ENCODE measurements at regions not wholly inside any gene's neighbourhood (a gene's known extent, or its start where the extent isn't known, plus 50 kb on each side); places are given as distances from the start of the nearest gene placed in this dataset.

GRCh38 chr11:112366777-112367176, 106.1 kb upstream of the PLET1 start:
- H3K36me3 Mint-ChIP-seq (ENCODE audit: low read depth): no peaks in the 10 kb centered on the region
- H3K4me3 Mint-ChIP-seq: no peak overlapping the region
- H3K9me3 Mint-ChIP-seq: no peaks in the 10 kb centered on the region
- H3K27me3 Mint-ChIP-seq (ENCODE audit: low read depth): peaks cover 3% of the 10 kb centered on the region
- no peak for TF ChIP-seq CTCF (conservative IDR thresholded peaks at IDR 0.05)
- no peak for DNase-seq (ENCODE audit: low read depth, low spot score)
- H3K27ac Mint-ChIP-seq (ENCODE audit: unreplicated experiment): no peak overlapping the region
- H3K4me1 Mint-ChIP-seq: peaks cover 13% of the 10 kb centered on the region

GRCh38 chr11:112367461-112367860, 106.8 kb upstream of the PLET1 start:
- peak overlapping the region; percentile 30 for H3K27ac Mint-ChIP-seq (ENCODE audit: unreplicated experiment)
- no peaks in the 10 kb centered on the region for H3K36me3 Mint-ChIP-seq (ENCODE audit: low read depth)
- peaks cover 3% of the 10 kb centered on the region for H3K27me3 Mint-ChIP-seq (ENCODE audit: low read depth)
- no peak overlapping the region for H3K4me3 Mint-ChIP-seq
- TF ChIP-seq CTCF (conservative IDR thresholded peaks at IDR 0.05): no peak
- no peaks in the 10 kb centered on the region for H3K9me3 Mint-ChIP-seq
- H3K4me1 Mint-ChIP-seq: peaks cover 13% of the 10 kb centered on the region
- no peak for DNase-seq (ENCODE audit: low read depth, low spot score)

- Mint-ChIP-seq H3K27me3 (ENCODE audit: low read depth) (peaks cover 3% of the 10 kb centered on the region), H3K4me3 (no peak overlapping the region), H3K36me3 (ENCODE audit: low read depth) (peaks cover under 1% of the 10 kb centered on the region), H3K4me1 (peaks cover 13% of the 10 kb centered on the region), H3K9me3 (peaks cover under 1% of the 10 kb centered on the region), H3K27ac (ENCODE audit: unreplicated experiment) (no peak overlapping the region)
- TF ChIP-seq CTCF (conservative IDR thresholded peaks at IDR 0.05): no peak
- no peak for DNase-seq (ENCODE audit: low read depth, low spot score)
Observed at GRCh38 chr11:112367895-112368294, 107.2 kb upstream of the PLET1 start.

GRCh38 chr11:112368381-112368780, 107.7 kb upstream of the PLET1 start:
- DNase-seq (ENCODE audit: low read depth, low spot score): no peak
- Mint-ChIP-seq H3K36me3 (ENCODE audit: low read depth) (peaks cover 6% of the 10 kb centered on the region), H3K4me3 (no peak overlapping the region), H3K27ac (ENCODE audit: unreplicated experiment) (no peak overlapping the region), H3K27me3 (ENCODE audit: low read depth) (peaks cover 3% of the 10 kb centered on the region), H3K4me1 (peaks cover 13% of the 10 kb centered on the region), H3K9me3 (peaks cover 2% of the 10 kb centered on the region)
- TF ChIP-seq CTCF (conservative IDR thresholded peaks at IDR 0.05): no peak

GRCh38 chr11:112369374-112369773, 108.7 kb upstream of the PLET1 start:
- H3K4me1 Mint-ChIP-seq: peaks cover 13% of the 10 kb centered on the region
- H3K36me3 Mint-ChIP-seq (ENCODE audit: low read depth): peaks cover 6% of the 10 kb centered on the region
- peaks cover 3% of the 10 kb centered on the region for H3K27me3 Mint-ChIP-seq (ENCODE audit: low read depth)
- TF ChIP-seq CTCF (conservative IDR thresholded peaks at IDR 0.05): no peak
- H3K9me3 Mint-ChIP-seq: peaks cover 2% of the 10 kb centered on the region
- no peak overlapping the region for H3K27ac Mint-ChIP-seq (ENCODE audit: unreplicated experiment)
- DNase-seq (ENCODE audit: low read depth, low spot score): no peak
- no peak overlapping the region for H3K4me3 Mint-ChIP-seq

GRCh38 chr11:112369916-112370315, 109.3 kb upstream of the PLET1 start:
- H3K27ac Mint-ChIP-seq (ENCODE audit: unreplicated experiment): no peak overlapping the region
- H3K4me1 Mint-ChIP-seq: peaks cover 13% of the 10 kb centered on the region
- TF ChIP-seq CTCF (conservative IDR thresholded peaks at IDR 0.05): no peak
- no peak overlapping the region for H3K4me3 Mint-ChIP-seq
- H3K36me3 Mint-ChIP-seq (ENCODE audit: low read depth): peaks cover 6% of the 10 kb centered on the region
- peaks cover 2% of the 10 kb centered on the region for H3K9me3 Mint-ChIP-seq
- no peak for DNase-seq (ENCODE audit: low read depth, low spot score)
- H3K27me3 Mint-ChIP-seq (ENCODE audit: low read depth): peaks cover 3% of the 10 kb centered on the region

Data from neural crest cell (in vitro differentiated cells).